ENCODE measurements at regions not wholly inside any gene's neighbourhood (a gene's known extent, or its start where the extent isn't known, plus 50 kb on each side); places are given as distances from the start of the nearest gene placed in this dataset.

GRCh38 chr13:68050761-68051160 lies 820.6 kb upstream of the PCDH9 start:
- DNase-seq (ENCODE audit: extremely low read depth, low read depth) = no peak

DNA sequence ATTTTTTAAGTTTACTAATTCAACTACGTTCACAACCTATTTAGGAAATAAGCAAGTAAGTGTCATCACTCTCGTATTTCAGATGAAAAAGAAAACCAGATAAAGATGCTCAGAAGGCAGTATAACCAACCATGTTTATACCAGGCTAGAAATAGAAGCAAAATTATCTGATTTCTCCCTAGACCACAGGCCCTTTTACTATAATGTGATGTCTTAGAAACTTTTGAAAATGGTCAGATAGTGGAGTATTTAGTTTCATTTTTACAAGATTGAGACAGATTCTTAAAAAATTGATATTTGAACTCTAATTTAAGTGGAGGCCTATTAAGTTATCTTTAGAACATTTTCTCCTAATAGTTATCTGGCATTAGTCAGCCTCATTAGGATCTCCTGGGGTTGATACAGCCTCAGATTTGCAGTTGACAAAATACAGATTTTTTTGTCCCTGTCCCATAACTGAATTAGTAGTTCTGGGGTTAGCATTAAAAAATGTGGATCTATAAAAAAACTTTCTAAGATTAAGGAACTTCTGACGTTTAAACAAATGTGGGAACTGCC lies 818.7 kb upstream of the PCDH9 start:
- TF ChIP-seq, protein P1, sequence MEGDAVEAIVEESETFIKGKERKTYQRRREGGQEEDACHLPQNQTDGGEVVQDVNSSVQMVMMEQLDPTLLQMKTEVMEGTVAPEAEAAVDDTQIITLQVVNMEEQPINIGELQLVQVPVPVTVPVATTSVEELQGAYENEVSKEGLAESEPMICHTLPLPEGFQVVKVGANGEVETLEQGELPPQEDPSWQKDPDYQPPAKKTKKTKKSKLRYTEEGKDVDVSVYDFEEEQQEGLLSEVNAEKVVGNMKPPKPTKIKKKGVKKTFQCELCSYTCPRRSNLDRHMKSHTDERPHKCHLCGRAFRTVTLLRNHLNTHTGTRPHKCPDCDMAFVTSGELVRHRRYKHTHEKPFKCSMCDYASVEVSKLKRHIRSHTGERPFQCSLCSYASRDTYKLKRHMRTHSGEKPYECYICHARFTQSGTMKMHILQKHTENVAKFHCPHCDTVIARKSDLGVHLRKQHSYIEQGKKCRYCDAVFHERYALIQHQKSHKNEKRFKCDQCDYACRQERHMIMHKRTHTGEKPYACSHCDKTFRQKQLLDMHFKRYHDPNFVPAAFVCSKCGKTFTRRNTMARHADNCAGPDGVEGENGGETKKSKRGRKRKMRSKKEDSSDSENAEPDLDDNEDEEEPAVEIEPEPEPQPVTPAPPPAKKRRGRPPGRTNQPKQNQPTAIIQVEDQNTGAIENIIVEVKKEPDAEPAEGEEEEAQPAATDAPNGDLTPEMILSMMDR (IDR thresholded peaks at IDR 0.05; ENCODE audit: low read depth, low read length) = no peak
- no peak for DNase-seq (ENCODE audit: extremely low read depth, low read depth)

More at GRCh38 chr13:68050761-68051160, 820.6 kb upstream of the PCDH9 start:
- TF ChIP-seq, protein P1 (IDR thresholded peaks at IDR 0.05; ENCODE audit: low read depth, low read length) = no peak

DNA sequence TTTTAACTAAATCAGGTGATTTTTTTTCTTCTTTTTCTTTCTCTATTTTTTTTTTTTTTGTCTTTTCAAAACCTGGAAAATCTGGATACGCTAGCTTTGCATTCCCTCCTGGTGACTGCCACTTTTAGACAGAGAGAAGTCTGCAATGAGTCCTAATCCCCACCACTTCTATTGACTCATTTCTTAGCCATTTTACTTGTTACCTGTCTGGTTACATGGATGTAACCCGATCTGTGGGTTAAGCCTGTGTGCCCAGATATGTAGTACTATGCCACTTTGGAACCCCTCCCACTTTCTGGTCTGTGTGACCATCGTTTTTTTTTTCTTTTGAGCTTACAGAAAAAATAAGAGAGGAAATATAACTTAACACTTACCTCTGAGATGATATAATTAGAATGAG lies 817.8 kb upstream of the PCDH9 start:
- TF ChIP-seq, protein P1 (IDR thresholded peaks at IDR 0.05; ENCODE audit: low read depth, low read length) = no peak
- DNase-seq (ENCODE audit: extremely low read depth, low read depth) = no peak

- no peak for DNase-seq (ENCODE audit: extremely low read depth, low read depth)
- TF ChIP-seq, protein P1 (IDR thresholded peaks at IDR 0.05; ENCODE audit: low read depth, low read length) = no peak
Measured at GRCh38 chr13:68046903-68047302, 816.8 kb upstream of the PCDH9 start.

DNA sequence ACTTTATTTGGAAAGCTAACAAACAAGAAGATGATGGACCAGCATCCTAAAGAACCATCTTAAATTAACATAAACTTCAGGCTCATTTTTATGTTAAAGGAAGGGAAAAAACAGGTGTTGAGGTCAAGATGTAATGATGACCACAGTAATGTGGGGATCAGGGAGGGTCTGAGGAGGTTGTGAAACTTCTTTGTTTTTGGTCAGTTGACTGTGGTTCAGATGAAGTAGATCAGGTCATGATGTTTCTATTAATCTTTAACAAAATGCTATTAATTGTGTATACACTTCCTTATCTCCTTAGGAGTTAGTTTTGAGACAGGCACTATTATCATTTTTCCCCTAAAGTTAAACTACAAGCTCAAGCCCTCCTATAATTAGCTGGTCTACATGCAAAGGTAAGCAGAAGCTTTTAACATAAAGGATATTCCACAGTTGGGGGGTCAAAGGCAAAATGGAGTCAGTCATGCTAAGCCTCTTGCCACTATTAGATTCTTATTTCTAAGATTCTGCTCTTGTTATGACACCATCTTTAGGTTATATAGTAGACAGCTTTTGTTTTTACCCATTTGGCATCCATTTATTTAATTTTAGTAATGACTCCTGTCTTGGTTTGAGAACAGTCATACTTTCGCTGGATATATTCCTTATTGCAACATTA lies 800.1 kb upstream of the PCDH9 start:
- TF ChIP-seq, protein P1 (IDR thresholded peaks at IDR 0.05; ENCODE audit: low read depth, low read length) = no peak
- DNase-seq (ENCODE audit: extremely low read depth, low read depth) = no peak

DNA sequence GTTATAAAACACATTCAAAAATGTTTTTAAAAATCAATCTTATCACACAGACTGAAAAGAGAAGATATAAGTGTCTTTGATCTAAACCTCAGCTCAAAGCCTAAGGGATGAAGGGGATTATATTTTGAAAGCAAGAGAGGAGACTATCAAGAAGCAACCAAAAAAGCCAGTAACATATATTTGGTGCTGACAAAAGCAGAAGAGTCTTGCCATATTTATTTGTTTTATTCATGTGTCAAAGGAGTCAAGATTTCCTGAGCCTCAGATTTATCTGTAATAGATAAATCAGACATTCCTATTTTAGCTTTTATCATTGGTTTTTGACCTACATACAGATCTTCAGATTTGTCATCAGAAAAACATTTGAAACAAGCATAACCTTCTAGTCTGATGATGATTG lies 798.6 kb upstream of the PCDH9 start:
- TF ChIP-seq, protein P1 (IDR thresholded peaks at IDR 0.05; ENCODE audit: low read depth, low read length) = no peak
- no peak for DNase-seq (ENCODE audit: extremely low read depth, low read depth)

DNA sequence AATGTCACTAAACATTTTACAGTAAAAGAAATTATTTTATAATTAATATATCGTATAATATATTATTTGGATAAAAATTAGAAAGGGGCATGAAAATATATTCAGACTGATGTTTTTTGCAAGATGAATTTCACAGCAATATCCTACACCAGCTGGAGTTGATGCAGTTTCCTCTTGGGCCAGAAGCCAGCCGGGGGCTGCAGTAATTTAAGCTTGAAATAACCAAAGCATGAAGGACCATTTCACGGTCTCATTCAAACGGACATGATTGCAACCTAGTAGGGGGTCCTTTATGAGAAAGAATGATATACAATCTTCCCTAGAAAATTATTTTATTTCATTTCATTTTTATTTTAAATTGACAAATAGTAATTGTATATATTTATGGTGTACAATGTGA lies 797.2 kb upstream of the PCDH9 start:
- DNase-seq (ENCODE audit: extremely low read depth, low read depth) = no peak
- TF ChIP-seq, protein P1 (IDR thresholded peaks at IDR 0.05; ENCODE audit: low read depth, low read length) = no peak
